Uterus (tissue), 2 donors: ENCODE measurements at regions not wholly inside any gene's neighbourhood (a gene's known extent, or its start where the extent isn't known, plus 50 kb on each side); places are given as distances from the start of the nearest gene placed in this dataset.

Experiments
- CTCF ChIP-seq, 4 experiments: fragments of 200-600 bp in 2 of 4; fragments of 450-650 bp in 2 of 4; sonication (generic) in 2 of 4; IDR thresholded peaks; one replicate each; pipeline ENCODE4 v1.5.1; 2016 to 2019; ENCODE audit warnings: antibody characterized with exemption in 4 of 4, mild to moderate bottlenecking in 2 of 4, moderate library complexity in 1 of 4
- POLR2A ChIP-seq, 2 donors: fragments of 450-650 bp; IDR thresholded peaks; one replicate each; pipeline ENCODE4 v1.6.1; 2016; ENCODE audit warnings: antibody characterized with exemption in 2 of 2, mild to moderate bottlenecking in 1 of 2, moderate library complexity in 1 of 2

- TF ChIP-seq POLR2A (IDR thresholded peaks at IDR 0.05) (no peak), CTCF (IDR thresholded peaks at IDR 0.05) (no peak)
Measured at GRCh38 chr11:69213964-69214363, 58.2 kb downstream of the SMIM38 start.
